ENCODE measurements at regions not wholly inside any gene's neighbourhood (a gene's known extent, or its start where the extent isn't known, plus 50 kb on each side); places are given as distances from the start of the nearest gene placed in this dataset.
"Not testable (repeated sequence)": the region's sequence is repeated elsewhere in the genome, so short reads cannot be mapped to it uniquely, and the experiment has no call there.

DNA sequence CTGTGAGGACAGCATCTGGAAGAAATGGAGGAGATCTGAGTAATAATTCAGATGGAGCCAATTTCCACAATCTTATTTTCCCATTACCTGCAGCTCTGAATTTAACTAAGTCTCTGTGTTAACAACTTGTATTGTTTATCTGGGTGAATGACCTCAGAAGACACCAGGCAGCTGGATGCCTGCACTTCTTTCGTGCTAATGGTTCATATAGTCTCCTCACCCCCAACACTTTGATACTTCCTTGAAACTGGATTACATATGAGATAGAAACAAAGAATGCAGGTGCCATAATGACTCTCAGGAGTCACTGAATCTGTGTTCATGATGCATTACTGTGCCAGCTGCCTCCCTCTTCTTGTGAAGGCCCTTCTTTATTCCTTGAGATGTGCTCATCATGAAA is 125.6 kb upstream of the VPREB1 start:
- DNase-seq (ENCODE audit: low spot score) (no peak), ATAC-seq (ENCODE audit: low read depth) (no peak)
- Histone ChIP-seq H3K4me1 (ENCODE audit: insufficient read depth, poor library complexity, severe bottlenecking) (no peaks in the 10 kb centered on the region), H3K27me3 (ENCODE audit: insufficient read depth, poor library complexity, severe bottlenecking) (no peaks in the 10 kb centered on the region), H3K27ac (ENCODE audit: poor library complexity, severe bottlenecking) (no peak overlapping the region), H3K9me3 (ENCODE audit: severe bottlenecking) (peaks cover 10% of the 10 kb centered on the region), H3K36me3 (ENCODE audit: low read depth) (no peaks in the 10 kb centered on the region), H3K4me3 (ENCODE audit: severe bottlenecking) (no peak overlapping the region)
- no peak for TF ChIP-seq CTCF (IDR thresholded peaks at IDR 0.05; ENCODE audit: poor library complexity, severe bottlenecking)

DNA sequence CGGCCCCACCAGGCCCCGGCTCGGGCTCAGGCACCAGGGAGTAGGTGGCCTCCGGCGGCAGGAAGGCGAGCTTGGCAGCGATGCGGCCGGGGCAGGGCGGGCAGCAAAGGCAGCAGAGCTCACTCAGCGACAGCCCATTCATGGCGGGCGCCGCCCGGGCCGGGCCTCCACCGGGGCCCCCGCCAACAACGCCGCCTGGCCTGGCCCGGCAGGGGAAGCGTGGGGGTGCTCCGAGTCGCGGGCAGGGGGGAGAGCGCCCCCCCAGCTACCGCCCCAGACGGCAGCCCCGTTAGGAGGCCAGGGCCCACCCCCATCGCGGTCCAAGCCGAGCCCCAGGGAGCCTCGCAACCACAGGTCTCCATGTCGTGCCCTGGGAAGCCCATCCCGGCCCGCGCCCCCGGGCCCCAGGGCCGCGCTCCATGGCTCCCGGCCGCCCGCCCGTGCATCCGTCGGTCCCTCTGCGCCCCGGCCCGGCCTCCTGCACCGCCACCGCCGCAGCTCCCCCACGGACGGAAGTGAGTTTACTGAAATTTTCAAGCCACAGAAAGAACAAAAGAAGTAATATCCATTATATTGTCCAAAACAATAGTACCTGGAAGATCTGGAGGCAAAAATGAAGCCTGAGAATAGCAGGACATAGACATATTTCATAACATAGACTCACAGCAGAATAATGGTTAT is 126.6 kb upstream of the VPREB1 start:
- not testable (repeated sequence) for H3K27ac ChIP-seq (ENCODE audit: poor library complexity, severe bottlenecking); H3K4me3 ChIP-seq (ENCODE audit: severe bottlenecking)

DNA sequence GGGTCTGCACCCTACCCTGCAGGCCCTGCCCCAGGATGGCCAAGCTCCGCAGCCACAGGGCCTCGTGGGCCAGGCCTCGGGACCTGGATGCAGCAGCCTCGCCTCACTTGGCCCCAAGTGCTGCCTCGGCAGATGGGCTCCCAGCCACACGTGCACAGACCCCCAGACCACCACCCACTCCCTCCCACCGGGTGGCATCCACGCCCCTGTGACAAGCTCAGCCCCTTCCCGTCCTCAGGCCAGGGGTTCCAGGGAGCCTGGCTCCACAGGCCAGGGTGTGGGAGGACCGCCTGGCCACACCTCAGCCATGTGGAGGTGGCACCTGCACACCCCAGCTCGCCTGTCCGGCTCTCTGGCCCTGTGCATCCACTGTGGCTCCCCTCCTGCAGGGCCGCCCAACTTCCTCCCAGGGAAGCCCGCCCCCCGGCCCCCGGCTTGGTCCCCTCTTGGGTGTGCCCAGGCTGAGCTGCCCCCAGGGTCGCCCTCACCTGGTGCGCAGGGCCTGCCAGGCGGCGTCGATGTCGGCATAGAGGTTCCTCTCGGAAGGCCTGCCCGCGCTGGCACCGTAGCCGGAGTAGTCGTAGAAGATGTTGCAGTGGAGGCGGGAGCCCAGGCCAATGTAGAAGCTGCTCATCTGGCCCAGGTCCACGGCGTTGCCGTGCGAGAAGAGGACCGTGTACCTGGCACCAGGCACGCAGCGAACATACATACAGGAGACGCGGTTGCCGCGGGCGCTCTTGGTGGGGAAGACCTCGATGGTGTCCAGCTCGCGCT is 127.4 kb upstream of the VPREB1 start:
- H3K4me1 ChIP-seq (ENCODE audit: insufficient read depth, poor library complexity, severe bottlenecking); DNase-seq (ENCODE audit: low spot score); ATAC-seq (ENCODE audit: low read depth); H3K27me3 ChIP-seq (ENCODE audit: insufficient read depth, poor library complexity, severe bottlenecking); H3K27ac ChIP-seq (ENCODE audit: poor library complexity, severe bottlenecking); H3K4me3 ChIP-seq (ENCODE audit: severe bottlenecking); H3K36me3 ChIP-seq (ENCODE audit: low read depth): not testable (repeated sequence)
- H3K9me3 ChIP-seq (ENCODE audit: severe bottlenecking): peaks cover 12% of the 10 kb centered on the region

More for the DNA sequence above, 126.6 kb upstream of the VPREB1 start:
- not testable (repeated sequence) for H3K27me3 ChIP-seq (ENCODE audit: insufficient read depth, poor library complexity, severe bottlenecking); DNase-seq (ENCODE audit: low spot score); ATAC-seq (ENCODE audit: low read depth); H3K4me1 ChIP-seq (ENCODE audit: insufficient read depth, poor library complexity, severe bottlenecking); H3K36me3 ChIP-seq (ENCODE audit: low read depth)
- peaks cover 12% of the 10 kb centered on the region for H3K9me3 ChIP-seq (ENCODE audit: severe bottlenecking)

DNA sequence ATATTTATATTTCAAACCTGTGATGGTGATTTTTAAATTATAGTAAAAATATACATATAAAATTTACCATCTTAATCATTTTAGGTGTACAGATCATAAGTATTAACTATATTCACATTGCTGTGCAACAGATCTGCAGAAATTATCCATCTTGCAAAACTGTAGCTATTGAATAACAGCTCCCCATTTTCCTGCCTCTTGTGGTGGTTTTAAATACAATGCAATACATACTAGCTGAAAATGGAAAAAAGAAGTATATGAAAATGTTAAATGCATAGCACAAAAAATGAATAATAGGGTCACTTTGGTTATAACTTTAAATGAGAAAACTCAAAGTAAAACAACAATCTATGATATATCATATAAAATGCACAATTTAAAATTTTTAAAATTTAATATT is 130.9 kb upstream of the VPREB1 start:
- Histone ChIP-seq H3K4me1 (ENCODE audit: insufficient read depth, poor library complexity, severe bottlenecking) (peaks cover 26% of the 10 kb centered on the region), H3K36me3 (ENCODE audit: low read depth) (no peaks in the 10 kb centered on the region), H3K27ac (ENCODE audit: poor library complexity, severe bottlenecking) (no peak overlapping the region), H3K27me3 (ENCODE audit: insufficient read depth, poor library complexity, severe bottlenecking) (no peaks in the 10 kb centered on the region), H3K4me3 (ENCODE audit: severe bottlenecking) (no peak overlapping the region), H3K9me3 (ENCODE audit: severe bottlenecking) (peaks cover 4% of the 10 kb centered on the region)
- ATAC-seq (ENCODE audit: low read depth) (no peak), DNase-seq (ENCODE audit: low spot score) (no peak)
- no peak for TF ChIP-seq CTCF (IDR thresholded peaks at IDR 0.05; ENCODE audit: poor library complexity, severe bottlenecking)

DNA sequence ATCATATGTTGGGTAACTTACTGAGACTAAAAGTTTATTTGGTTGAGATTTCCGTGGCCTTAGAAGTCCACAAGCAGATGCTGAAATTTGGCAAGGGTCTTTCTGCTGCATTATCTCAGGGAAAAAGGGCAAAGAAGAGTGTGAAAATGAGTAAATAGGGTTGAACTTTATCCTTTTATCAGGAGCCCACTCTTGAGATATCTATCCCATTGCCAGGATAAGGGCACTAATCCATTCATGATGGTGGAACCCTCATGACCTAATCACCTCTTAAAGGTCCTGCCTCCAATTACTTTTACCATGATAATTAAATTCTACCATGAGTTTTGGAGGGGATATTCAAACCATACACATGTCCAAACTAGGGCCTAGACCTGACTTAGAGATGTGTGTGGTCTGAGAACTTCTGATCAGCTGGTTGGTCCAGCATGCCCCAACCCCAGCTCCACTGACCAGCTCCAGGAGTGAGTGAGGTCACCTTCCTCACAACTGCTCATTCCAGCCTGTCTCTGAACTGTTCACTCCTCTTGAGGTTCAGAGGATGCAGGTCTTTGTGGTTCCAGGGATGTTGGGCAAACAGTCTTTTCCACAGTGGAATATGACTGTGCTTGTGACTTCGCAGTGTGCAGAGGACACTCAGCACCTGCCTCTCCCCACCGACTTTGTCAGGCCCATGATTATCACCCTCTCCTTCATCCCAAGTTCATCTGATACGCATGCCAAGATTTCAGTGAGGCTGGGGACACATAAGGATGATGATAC is 130.1 kb upstream of the TOP3B start:
- no peaks in the 10 kb centered on the region for H3K27me3 ChIP-seq (ENCODE audit: insufficient read depth, poor library complexity, severe bottlenecking)
- H3K4me3 ChIP-seq (ENCODE audit: severe bottlenecking): no peak overlapping the region
- peak overlapping the region; percentile 97 for H3K27ac ChIP-seq (ENCODE audit: poor library complexity, severe bottlenecking)
- no peak for TF ChIP-seq CTCF (IDR thresholded peaks at IDR 0.05; ENCODE audit: poor library complexity, severe bottlenecking)
- no peak for ATAC-seq (ENCODE audit: low read depth)
- H3K36me3 ChIP-seq (ENCODE audit: low read depth): no peaks in the 10 kb centered on the region
- peaks cover 26% of the 10 kb centered on the region for H3K4me1 ChIP-seq (ENCODE audit: insufficient read depth, poor library complexity, severe bottlenecking)
- H3K9me3 ChIP-seq (ENCODE audit: severe bottlenecking): peaks cover 2% of the 10 kb centered on the region
- DNase-seq (ENCODE audit: low spot score): no peak

All from RWPE2 (cell line).